NCI-H2227 treated with DMSO at 0.1 percent for 48 hours (cell line): ENCODE measurements at regions not wholly inside any gene's neighbourhood (a gene's known extent, or its start where the extent isn't known, plus 50 kb on each side); places are given as distances from the start of the nearest gene placed in this dataset.
A peak's percentile ranks its signal among the peaks of the same experiment; 100 is the strongest.
"Not testable (repeated sequence)": the region's sequence is repeated elsewhere in the genome, so short reads cannot be mapped to it uniquely, and the experiment has no call there.

ENCODE experiments used
- DNase-seq: peaks from one replicate; lab custom pipeline; 2025; lab: John Stamatoyannopoulos, UW

GRCh38 chr9:27672718-27673117 lies 99.4 kb upstream of the C9orf72 start:
- DNase-seq, result no peak

- no peak for DNase-seq
Observed at GRCh38 chr9:27673641-27674040, 100.4 kb upstream of the C9orf72 start.

DNA sequence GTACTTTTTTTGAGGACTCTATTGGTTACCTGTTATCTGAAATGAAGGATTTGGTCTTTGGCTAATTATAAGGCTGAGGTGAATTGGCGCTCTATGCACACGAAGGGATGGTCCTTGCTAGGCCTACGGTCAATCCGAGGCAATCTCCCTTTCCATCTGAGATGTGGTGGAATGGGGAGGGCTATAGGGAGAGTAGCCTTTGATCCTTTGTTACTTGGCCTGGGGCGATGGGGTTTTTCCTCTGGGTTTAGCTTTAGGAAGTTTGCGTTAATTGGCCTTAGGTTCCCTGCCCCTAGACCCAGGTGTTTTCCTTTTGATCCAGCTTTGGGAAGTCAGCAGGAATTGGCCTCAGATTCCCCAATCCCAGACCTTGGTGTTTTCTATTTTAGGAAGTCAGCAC lies 102.1 kb upstream of the C9orf72 start:
- DNase-seq, result no peak

GRCh38 chr9:27676827-27677226 lies 103.5 kb upstream of the C9orf72 start:
- DNase-seq, result no peak

- no peak for DNase-seq
Observed at GRCh38 chr9:27679338-27679737, 106.1 kb upstream of the C9orf72 start.

DNA sequence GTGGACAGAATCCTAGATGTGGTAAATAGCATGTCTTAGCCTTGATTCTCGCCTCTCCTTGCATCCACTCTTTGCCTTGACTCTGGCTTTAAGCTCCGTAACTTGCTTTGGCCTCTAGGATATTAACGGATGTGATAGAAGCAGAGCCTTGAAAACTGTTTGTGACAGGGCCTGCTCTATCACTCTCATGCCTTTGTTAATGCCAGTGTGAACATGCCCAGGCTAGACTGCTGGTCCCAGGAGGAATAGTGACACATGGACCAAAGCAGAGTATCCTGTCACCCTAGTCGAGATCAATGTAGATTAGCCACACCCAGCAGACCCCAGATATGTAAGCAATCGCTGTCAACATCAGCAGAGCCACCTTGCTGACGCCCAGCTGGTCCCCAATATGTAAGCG lies 109.9 kb upstream of the C9orf72 start:
- DNase-seq, result no peak

GRCh38 chr9:27688954-27689353 lies 115.7 kb upstream of the C9orf72 start:
- no peak for DNase-seq

- DNase-seq, result not testable (repeated sequence)
Observed at GRCh38 chr9:27690816-27691215, 117.5 kb upstream of the C9orf72 start.

GRCh38 chr9:27699621-27700020 lies 126.3 kb upstream of the C9orf72 start:
- DNase-seq, result no peak

- no peak for DNase-seq
Observed at GRCh38 chr9:27701016-27701415, 127.7 kb upstream of the C9orf72 start.

GRCh38 chr9:27701587-27701986 lies 128.3 kb upstream of the C9orf72 start:
- DNase-seq, result no peak

DNA sequence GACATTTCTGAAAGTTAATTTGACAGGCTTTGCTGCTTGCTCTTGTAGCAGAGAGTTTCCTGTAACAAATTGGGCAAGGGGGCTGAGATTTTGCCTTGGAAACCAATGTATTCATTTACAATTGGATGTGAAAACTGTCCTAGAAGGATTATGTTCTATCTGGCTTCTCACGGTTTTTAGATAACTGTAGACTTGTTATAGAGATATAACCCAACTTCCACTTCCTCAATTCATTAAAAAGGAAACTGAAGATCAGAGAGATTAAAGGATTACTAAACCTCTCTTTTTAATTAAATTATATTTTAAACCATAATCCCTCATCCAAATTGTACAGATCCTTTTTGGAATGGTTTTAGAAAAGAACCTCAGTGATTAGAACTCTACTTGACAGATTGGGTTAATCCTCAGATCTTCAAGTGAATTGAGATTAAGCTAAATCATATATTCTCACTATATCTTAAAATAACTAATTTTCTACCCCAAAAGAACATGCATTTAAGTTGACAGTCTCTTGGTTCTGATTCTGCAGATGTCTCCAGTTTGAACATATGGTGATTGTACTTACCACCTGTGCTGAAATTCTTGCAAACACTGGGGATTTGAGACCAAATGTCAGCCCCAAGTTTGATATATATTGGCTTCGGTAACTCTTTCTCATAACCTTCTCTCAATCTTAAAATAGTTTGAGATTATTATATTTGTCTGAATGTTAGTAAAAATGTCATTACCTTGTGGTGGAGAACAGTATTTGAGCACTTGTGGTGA lies 130.1 kb upstream of the C9orf72 start:
- no peak for DNase-seq

GRCh38 chr9:27711241-27711640 lies 138.0 kb upstream of the C9orf72 start:
- no peak for DNase-seq

DNA sequence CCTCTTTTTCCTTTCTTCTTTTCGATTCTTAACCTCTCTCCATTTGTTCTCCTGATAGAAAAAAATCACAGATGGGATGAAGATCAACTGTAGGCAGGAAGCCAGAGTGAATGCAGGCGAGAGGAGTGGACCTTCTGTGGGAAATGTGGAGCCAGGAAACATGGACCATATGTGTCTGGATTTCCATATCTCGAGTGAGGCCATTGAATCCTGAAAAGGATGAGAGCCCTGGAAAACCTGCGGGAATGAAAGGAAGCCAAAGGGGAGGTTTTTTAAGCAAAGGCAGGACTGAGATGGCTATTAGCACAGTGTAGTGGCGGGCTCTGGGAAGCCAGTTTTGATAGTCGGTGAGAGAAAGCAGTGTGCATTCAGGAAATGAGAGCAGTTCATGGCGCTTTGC lies 139.5 kb upstream of the C9orf72 start:
- no peak for DNase-seq

DNA sequence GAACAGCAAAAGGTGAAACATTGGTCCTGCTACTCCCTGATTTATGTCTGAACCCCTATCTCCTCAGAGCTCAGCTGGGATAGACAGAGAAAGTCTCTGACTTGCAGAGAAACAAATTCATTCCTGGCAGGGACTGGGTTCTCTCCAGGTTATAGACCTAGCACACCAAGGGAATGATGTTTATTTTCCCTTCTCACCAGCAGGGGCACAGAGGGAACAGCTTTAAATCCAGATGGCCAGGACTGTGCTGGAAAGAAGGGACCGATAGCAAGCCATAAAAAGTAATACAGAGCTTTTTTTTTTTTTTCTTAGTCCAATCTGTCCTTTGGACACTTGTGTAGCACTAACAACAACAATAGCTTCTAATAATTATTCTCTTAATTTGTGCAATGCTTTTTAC lies 141.1 kb upstream of the C9orf72 start:
- no peak for DNase-seq

- no peak for DNase-seq
Observed at GRCh38 chr9:27715651-27716050, 142.4 kb upstream of the C9orf72 start.

GRCh38 chr9:27717991-27718390 lies 144.7 kb upstream of the C9orf72 start:
- DNase-seq, result no peak

- no peak for DNase-seq
Observed at GRCh38 chr9:27719711-27720110, 146.4 kb upstream of the C9orf72 start.

- DNase-seq, result no peak
Observed at GRCh38 chr9:27722866-27723265, 149.6 kb upstream of the C9orf72 start.

GRCh38 chr9:27726244-27727081 lies 153.2 kb upstream of the C9orf72 start:
- DNase-seq, result peak; percentile 2

DNA sequence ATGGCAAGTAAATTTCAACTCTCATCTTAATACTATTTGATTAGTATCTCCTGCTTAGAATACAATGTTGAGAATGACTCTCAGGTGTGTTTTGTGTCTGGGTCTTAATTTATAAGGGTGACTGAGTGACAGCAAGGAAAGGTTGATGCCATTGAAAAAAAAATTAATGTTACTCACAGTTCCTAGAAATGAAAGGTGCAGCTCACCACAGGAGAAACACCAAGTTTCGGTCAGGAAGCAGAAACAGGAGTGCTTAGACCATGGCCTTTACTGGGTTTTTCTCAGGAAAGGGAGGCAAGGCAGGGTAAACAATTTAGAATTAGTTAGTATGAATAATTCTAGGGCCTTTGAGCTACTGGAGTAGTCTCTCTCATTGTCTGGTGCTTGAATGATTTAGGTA lies 159.2 kb upstream of the C9orf72 start:
- DNase-seq, result no peak

DNA sequence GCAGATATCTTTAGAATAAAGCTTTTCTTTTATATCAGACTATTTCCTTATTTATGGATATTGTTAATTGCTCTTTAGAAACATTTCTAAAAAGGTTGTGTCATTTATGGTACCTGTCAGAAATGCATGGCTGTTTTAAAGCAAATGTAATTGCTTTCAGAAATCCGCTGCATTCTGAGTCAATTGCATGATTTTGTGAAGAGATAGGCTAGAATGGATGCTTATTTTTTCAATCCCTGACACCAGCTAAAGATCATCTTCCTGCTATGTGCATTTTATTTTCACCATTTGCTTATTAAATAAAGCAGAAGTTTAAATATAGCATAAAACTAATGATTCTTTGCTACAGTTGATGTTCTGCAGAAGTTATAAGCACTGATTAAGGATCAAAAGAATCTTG lies 170.2 kb upstream of the C9orf72 start:
- DNase-seq, result no peak

GRCh38 chr9:27747450-27747849 lies 174.2 kb upstream of the C9orf72 start:
- DNase-seq, result no peak
